ENCODE measurements at regions not wholly inside any gene's neighbourhood (a gene's known extent, or its start where the extent isn't known, plus 50 kb on each side); places are given as distances from the start of the nearest gene placed in this dataset.

DNA sequence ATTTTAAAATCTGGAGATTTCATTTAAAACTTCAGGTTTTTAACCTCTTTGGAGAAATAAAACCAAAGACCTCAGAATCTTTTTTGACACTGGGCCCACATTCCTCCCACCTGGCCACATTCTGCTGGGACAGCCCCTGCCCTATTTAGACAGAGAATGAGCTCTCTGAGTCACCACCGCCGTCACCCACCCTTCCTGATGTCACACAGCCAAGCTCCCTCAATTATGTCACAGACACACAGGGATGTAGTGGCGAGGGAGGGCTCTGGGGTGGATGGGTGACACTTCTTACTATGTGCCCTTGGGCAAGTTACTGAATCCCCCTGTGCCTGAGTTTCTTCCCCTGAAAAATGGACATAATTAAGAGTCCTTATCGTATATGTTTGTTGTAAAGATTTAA, 162.6 kb downstream of the RAB11FIP2 start:
- TF ChIP-seq EP300 (IDR thresholded peaks at IDR 0.05), result no peak
- TF ChIP-seq CTCF (IDR thresholded peaks at IDR 0.05), result no peak
- TF ChIP-seq POLR2A (IDR thresholded peaks at IDR 0.05), result no peak
